Uterus (tissue), 3 donors: ENCODE measurements at regions not wholly inside any gene's neighbourhood (a gene's known extent, or its start where the extent isn't known, plus 50 kb on each side); places are given as distances from the start of the nearest gene placed in this dataset.

Experiments
- DNase-seq, 2 donors: peaks; one replicate each; pipeline ENCODE4 v3.0.0-alpha.2; 2019 to 2020
- H3K27ac ChIP-seq, 2 donors: fragments of 200-600 bp; sonication (generic); 1 replicate in 1 of 2; 2 replicates in 1 of 2; pipeline ENCODE4 v1.5.1; 2016 to 2018
- H3K27me3 ChIP-seq, 2 donors: fragments of 200-600 bp; sonication (generic); one replicate each; pipeline ENCODE4 v1.5.1; 2018 to 2019; ENCODE audit warnings: control low read depth in 1 of 2
- H3K36me3 ChIP-seq, 2 donors: fragments of 200-600 bp; sonication (generic); one replicate each; pipeline ENCODE4 v1.5.1; 2019; ENCODE audit warnings: control low read depth in 1 of 2
- H3K4me1 ChIP-seq, 2 donors: fragments of 200-600 bp; sonication (generic); one replicate each; pipeline ENCODE4 v1.5.1; 2018 to 2019; ENCODE audit warnings: control low read depth in 1 of 2
- H3K4me3 ChIP-seq, 2 donors: fragments of 200-600 bp; sonication (generic); 1 replicate in 1 of 2; 2 replicates in 1 of 2; pipeline ENCODE4 v1.5.1; 2018 to 2019; ENCODE audit warnings: mild to moderate bottlenecking in 1 of 2
- H3K9me3 ChIP-seq, 2 donors: fragments of 200-600 bp; sonication (generic); one replicate each; pipeline ENCODE4 v1.5.1; 2019; ENCODE audit warnings: control low read depth in 1 of 2
- CTCF ChIP-seq, 4 experiments: fragments of 200-600 bp in 2 of 4; fragments of 450-650 bp in 2 of 4; sonication (generic) in 2 of 4; IDR thresholded peaks; one replicate each; pipeline ENCODE4 v1.5.1; 2016 to 2019; ENCODE audit warnings: antibody characterized with exemption in 4 of 4, mild to moderate bottlenecking in 2 of 4, moderate library complexity in 1 of 4
- POLR2A ChIP-seq, 2 donors: fragments of 450-650 bp; IDR thresholded peaks; one replicate each; pipeline ENCODE4 v1.6.1; 2016; ENCODE audit warnings: antibody characterized with exemption in 2 of 2, mild to moderate bottlenecking in 1 of 2, moderate library complexity in 1 of 2
- intact Hi-C: fragments of 100-400 bp; cut with DNase I; formaldehyde crosslinking; loops from one replicate; pipeline ENCODE4 v1.15.1; 2023; ENCODE audit warnings: low total_unique reads
- donor health status: DM: yes; HTN: yes; CAD: no.

GRCh38 chr14:80271389-80271788 lies 60.1 kb upstream of the DIO2 start:
- Histone ChIP-seq H3K36me3 (no peaks in the 10 kb centered on the region), H3K4me1 (no peaks in the 10 kb centered on the region), H3K27me3 (no peaks in the 10 kb centered on the region), H3K4me3 (no peak overlapping the region), H3K9me3 (no peaks in the 10 kb centered on the region), H3K27ac (no peak overlapping the region)
- no peak for DNase-seq
- intact Hi-C loops = no loop called here
- no peak for TF ChIP-seq CTCF (IDR thresholded peaks at IDR 0.05)
- no peak for TF ChIP-seq POLR2A (IDR thresholded peaks at IDR 0.05)

DNA sequence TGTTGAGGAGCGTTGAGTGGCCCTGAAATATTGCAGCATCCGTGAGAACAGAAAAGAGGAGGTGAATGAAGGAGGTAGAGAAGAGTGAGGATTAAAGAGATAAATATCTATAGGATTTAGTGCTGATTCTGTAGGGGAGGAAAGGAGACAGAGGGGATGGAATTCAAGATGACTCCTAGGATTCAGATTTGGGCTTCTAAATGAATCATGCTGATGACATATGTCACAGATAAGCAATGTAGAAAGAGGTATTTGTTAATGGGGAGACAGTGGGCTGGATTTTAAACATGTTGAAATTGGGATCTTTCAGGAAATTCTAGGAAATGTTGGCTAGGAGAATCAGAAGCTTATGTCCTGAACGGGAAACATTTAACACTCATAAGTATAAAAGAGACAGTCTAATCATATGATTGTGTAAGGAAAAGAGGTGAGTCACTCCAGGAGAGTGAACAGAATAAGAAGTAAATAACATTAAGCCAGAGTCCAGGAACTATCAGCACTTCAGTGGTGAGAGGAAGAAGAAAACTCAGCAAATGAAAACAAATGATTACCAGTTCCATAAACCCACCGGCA lies 58.1 kb upstream of the DIO2 start:
- Histone ChIP-seq H3K27me3 (no peaks in the 10 kb centered on the region), H3K9me3 (no peaks in the 10 kb centered on the region), H3K4me1 (no peaks in the 10 kb centered on the region), H3K27ac (no peak overlapping the region), H3K4me3 (no peak overlapping the region), H3K36me3 (no peaks in the 10 kb centered on the region)
- intact Hi-C loops = no loop called here
- no peak for DNase-seq
- TF ChIP-seq CTCF (IDR thresholded peaks at IDR 0.05) (no peak), POLR2A (IDR thresholded peaks at IDR 0.05) (no peak)

DNA sequence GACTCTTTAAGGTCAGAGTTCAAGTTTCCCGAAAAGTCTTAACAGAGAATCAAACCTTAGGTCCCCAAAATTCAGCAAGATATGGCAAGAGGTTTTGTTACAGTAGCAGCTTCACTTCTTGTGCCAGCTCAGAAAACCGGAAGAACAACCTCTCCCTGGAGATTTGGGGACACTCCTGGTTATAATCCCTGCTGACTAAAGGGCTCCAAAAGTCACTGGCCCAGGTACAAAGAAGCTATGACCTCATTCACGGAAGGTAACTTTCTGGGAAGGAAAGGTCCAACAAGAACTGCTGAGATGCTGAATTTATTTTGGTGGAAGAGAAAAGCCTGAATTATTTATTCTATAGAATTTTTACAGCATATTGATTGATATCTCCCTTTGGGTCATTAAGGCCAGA lies 55.6 kb upstream of the DIO2 start:
- no peaks in the 10 kb centered on the region for H3K36me3 ChIP-seq
- intact Hi-C loops = no loop called here

GRCh38 chr14:80264702-80265101 lies 53.4 kb upstream of the DIO2 start:
- H3K27ac ChIP-seq = no peak overlapping the region
- no peak for DNase-seq
- H3K36me3 ChIP-seq = no peaks in the 10 kb centered on the region
- no peaks in the 10 kb centered on the region for H3K9me3 ChIP-seq
- intact Hi-C loops = no loop called here
- TF ChIP-seq POLR2A (IDR thresholded peaks at IDR 0.05) (no peak), CTCF (IDR thresholded peaks at IDR 0.05) (no peak)
- H3K4me1 ChIP-seq = no peaks in the 10 kb centered on the region
- H3K4me3 ChIP-seq = no peak overlapping the region
- H3K27me3 ChIP-seq = no peaks in the 10 kb centered on the region

More for the DNA sequence above, 55.6 kb upstream of the DIO2 start:
- H3K27me3 ChIP-seq = no peaks in the 10 kb centered on the region
- TF ChIP-seq POLR2A (IDR thresholded peaks at IDR 0.05) (no peak), CTCF (IDR thresholded peaks at IDR 0.05) (no peak)
- H3K4me3 ChIP-seq = no peak overlapping the region
- DNase-seq = no peak
- H3K27ac ChIP-seq = no peak overlapping the region
- no peaks in the 10 kb centered on the region for H3K4me1 ChIP-seq
- no peaks in the 10 kb centered on the region for H3K9me3 ChIP-seq
